LHCN-M2 (cell line): ENCODE measurements at regions not wholly inside any gene's neighbourhood (a gene's known extent, or its start where the extent isn't known, plus 50 kb on each side); places are given as distances from the start of the nearest gene placed in this dataset.

Experiments
- DNase-seq: peaks from one replicate; pipeline ENCODE4 v3.0.0-alpha.2; 2012; ENCODE audit warnings: low read depth

- DNase-seq = no peak
Measured at GRCh38 chr1:13968361-13968760, 268.4 kb downstream of the PRDM2 start.

GRCh38 chr1:13970631-13971247, 270.8 kb downstream of the PRDM2 start:
- DNase-seq = no peak

GRCh38 chr1:13976485-13976884, 276.5 kb downstream of the PRDM2 start:
- no peak for DNase-seq

GRCh38 chr1:13981142-13981541, 281.2 kb downstream of the PRDM2 start:
- DNase-seq = no peak

GRCh38 chr1:13983393-13983792, 283.4 kb downstream of the PRDM2 start:
- DNase-seq = no peak

- DNase-seq = no peak
Measured at GRCh38 chr1:13990939-13991338, 291.0 kb downstream of the PRDM2 start.

- no peak for DNase-seq
Measured at GRCh38 chr1:13992489-13993285, 292.7 kb downstream of the PRDM2 start.

- DNase-seq = no peak
Measured at GRCh38 chr1:13994386-13994785, 294.4 kb downstream of the PRDM2 start.

GRCh38 chr1:13996334-13996733, 296.3 kb downstream of the PRDM2 start:
- DNase-seq = no peak

- no peak for DNase-seq
Measured at GRCh38 chr1:14003552-14003951, 303.6 kb downstream of the PRDM2 start.

GRCh38 chr1:14009582-14009981, 309.6 kb downstream of the PRDM2 start:
- no peak for DNase-seq

- no peak for DNase-seq
Measured at GRCh38 chr1:14010476-14010875, 310.5 kb downstream of the PRDM2 start.

GRCh38 chr1:14011132-14011531, 311.1 kb downstream of the PRDM2 start:
- DNase-seq = no peak

GRCh38 chr1:14011888-14012287, 311.9 kb downstream of the PRDM2 start:
- DNase-seq = no peak

GRCh38 chr1:14014929-14015328, 314.9 kb downstream of the PRDM2 start:
- DNase-seq = no peak

GRCh38 chr1:14015917-14016316, 315.9 kb downstream of the PRDM2 start:
- DNase-seq = no peak

- no peak for DNase-seq
Measured at GRCh38 chr1:14017531-14017961, 317.6 kb downstream of the PRDM2 start.

- no peak for DNase-seq
Measured at GRCh38 chr1:14019461-14019860, 319.5 kb downstream of the PRDM2 start.

- DNase-seq = no peak
Measured at GRCh38 chr1:14020006-14020405, 320.0 kb downstream of the PRDM2 start.

- no peak for DNase-seq
Measured at GRCh38 chr1:14027099-14027498, 327.1 kb downstream of the PRDM2 start.

GRCh38 chr1:14031461-14031860, 331.5 kb downstream of the PRDM2 start:
- DNase-seq = no peak

- DNase-seq = no peak
Measured at GRCh38 chr1:14034506-14034905, 334.5 kb downstream of the PRDM2 start.

- no peak for DNase-seq
Measured at GRCh38 chr1:14037101-14037847, 337.3 kb downstream of the PRDM2 start.
